GM12891 (cell line): ENCODE measurements at regions not wholly inside any gene's neighbourhood (a gene's known extent, or its start where the extent isn't known, plus 50 kb on each side); places are given as distances from the start of the nearest gene placed in this dataset.

Experiments
- POLR2A ChIP-seq: IDR thresholded peaks from 2 replicates; pipeline ENCODE4 v1.6.1; 2011; ENCODE audit warnings: low read depth, low read length, control low read depth
- TAF1 ChIP-seq: IDR thresholded peaks from 2 replicates; pipeline ENCODE4 v1.6.1; 2011; ENCODE audit warnings: low read depth, low read length, control low read depth

GRCh38 chr1:36595921-36596320 lies 113.2 kb upstream of the CSF3R start:
- no peak for TF ChIP-seq POLR2A
- TF ChIP-seq TAF1, result no peak
